ENCODE measurements at regions not wholly inside any gene's neighbourhood (a gene's known extent, or its start where the extent isn't known, plus 50 kb on each side); places are given as distances from the start of the nearest gene placed in this dataset.

- TF ChIP-seq ATF4 (CRISPR knock-in tag; IDR thresholded peaks at IDR 0.05) (no peak), GABPA (tag; conservative IDR thresholded peaks at IDR 0.05; ENCODE audit: low read depth) (no peak), HDAC6 (IDR thresholded peaks at IDR 0.05; ENCODE audit: low read depth, low read length) (no peak), NFIC (IDR thresholded peaks at IDR 0.05) (no peak)
These were observed 282.3 kb downstream of the FOXA2 start for GRCh38 chr20:22302039-22302438.

Measured in K562 (cell line).